ENCODE measurements at regions not wholly inside any gene's neighbourhood (a gene's known extent, or its start where the extent isn't known, plus 50 kb on each side); places are given as distances from the start of the nearest gene placed in this dataset.

DNA sequence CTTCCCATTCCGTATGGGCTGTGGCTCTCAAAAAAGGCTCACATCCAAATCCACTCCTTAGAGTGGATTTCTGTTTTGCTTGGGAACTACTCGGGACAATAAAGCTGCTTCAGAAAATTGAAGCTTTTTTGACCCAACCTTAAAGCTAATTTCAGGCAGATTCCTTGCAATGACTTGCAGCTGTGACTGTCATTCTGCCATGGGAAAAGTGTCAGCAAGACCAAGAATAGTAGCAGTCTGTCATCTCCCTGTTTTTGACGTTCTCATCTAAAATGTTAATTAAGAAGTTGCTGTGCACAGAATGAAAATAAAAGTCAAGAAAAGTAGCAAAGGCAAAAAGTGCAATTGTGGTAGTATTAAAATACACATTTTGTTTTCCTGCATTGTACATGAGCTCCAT is 304.7 kb downstream of the COG6 start:
- TF ChIP-seq CTCF (IDR thresholded peaks at IDR 0.05) (no peak), POLR2A (IDR thresholded peaks at IDR 0.05) (no peak)

Measured in Peyer's patch (tissue), 4 donors.